Endothelial cell of umbilical vein (primary cell): ENCODE measurements at regions not wholly inside any gene's neighbourhood (a gene's known extent, or its start where the extent isn't known, plus 50 kb on each side); places are given as distances from the start of the nearest gene placed in this dataset.

ENCODE experiments used
- BruUV-seq: library from RNA; stranded (reverse); fragments of 400-500 nt; replicated peaks from 2 replicates; lab custom pipeline; 2021; lab: Mats Ljungman, UMichigan
- CTCF ChIA-PET: fragments of 300-600, 350-600 bp; sonication (Branson Sonifier 250); formaldehyde crosslinking; loops from one replicate; lab custom pipeline; 2021; ENCODE audit warnings: antibody characterized with exemption, inconsistent platforms; lab: Charles Lee
- POLR2A ChIA-PET: fragments of 300-600, 350-600 bp; sonication (Branson Sonifier 250); formaldehyde crosslinking; loops from one replicate; lab custom pipeline; 2021; ENCODE audit warnings: antibody characterized with exemption, inconsistent platforms; lab: Charles Lee
- DNase-seq: peaks from one replicate; pipeline ENCODE4 v3.0.0-alpha.2; 2011; ENCODE audit warnings: low read depth, low spot score
- FAIRE-seq: peaks from 2 replicates; lab custom pipeline; 2011; peaks lifted over from hg19 to GRCh38; lab: Jason Lieb, UNC
- H2AFZ ChIP-seq: 2 replicates; pipeline ENCODE4 v1.6.0; 2012; ENCODE audit warnings: low read depth, low read length, control low read depth, inconsistent platforms
- H3K27ac ChIP-seq: 2 replicates; pipeline ENCODE4 v1.5.1; 2011; ENCODE audit warnings: low read depth, mild to moderate bottlenecking, control low read depth, low read length, moderate library complexity; ENCODE audit not compliant: insufficient read depth
- H3K27me3 ChIP-seq, 2 experiments: 2 replicates each; pipeline versions ENCODE4 v1.6.0 to v1.6.1; 2011; ENCODE audit warnings: low read length in 2 of 2, mixed read lengths in 1 of 2; ENCODE audit not compliant: control insufficient read depth in 2 of 2, insufficient read depth in 2 of 2
- H3K36me3 ChIP-seq, 2 experiments: 2 replicates in 1 of 2; 3 replicates in 1 of 2; pipeline ENCODE4 v1.5.1; 2011; ENCODE audit warnings: low read length in 2 of 2, mild to moderate bottlenecking in 1 of 2, moderate library complexity in 1 of 2; ENCODE audit not compliant: control insufficient read depth in 2 of 2, insufficient read depth in 2 of 2; ENCODE audit errors: extremely low read depth in 1 of 2
- H3K4me1 ChIP-seq: 3 replicates; pipeline ENCODE4 v1.5.1; 2011; ENCODE audit warnings: mild to moderate bottlenecking, low read length; ENCODE audit not compliant: control insufficient read depth, insufficient read depth; ENCODE audit errors: extremely low read depth
- H3K4me2 ChIP-seq: 2 replicates; pipeline ENCODE4 v1.6.1; 2011; ENCODE audit warnings: low read length, control low read depth, mixed read lengths; ENCODE audit not compliant: insufficient read depth
- H3K4me3 ChIP-seq, 3 experiments: fragments of 200-600 bp in 1 of 3; sonication (generic), shearing (Covaris generic) in 1 of 3; replicated peaks in 1 of 3; 2 replicates each; pipeline ENCODE4 v1.5.1; 2011 to 2016; ENCODE audit warnings: control low read depth in 3 of 3, low read length in 3 of 3, mild to moderate bottlenecking in 2 of 3, inconsistent platforms in 1 of 3, low read depth in 1 of 3, moderate library complexity in 1 of 3; ENCODE audit not compliant: insufficient read depth in 1 of 3
- H3K79me2 ChIP-seq: 2 replicates; pipeline ENCODE4 v1.6.0; 2012; ENCODE audit warnings: low read length, inconsistent platforms; ENCODE audit not compliant: control insufficient read depth, insufficient read depth
- H3K9ac ChIP-seq: replicated peaks from 2 replicates; pipeline ENCODE3; 2011; ENCODE audit warnings: low read length, control low read depth; ENCODE audit not compliant: insufficient read depth; ENCODE audit errors: extremely low read depth
- H3K9me1 ChIP-seq: replicated peaks from 3 replicates; pipeline ENCODE4 v1.6.0; 2011; ENCODE audit warnings: mild to moderate bottlenecking, low read length; ENCODE audit not compliant: control insufficient read depth, insufficient read depth; ENCODE audit errors: extremely low read depth
- H3K9me3 ChIP-seq: replicated peaks from 2 replicates; pipeline ENCODE4 v1.5.1; 2012; ENCODE audit warnings: low read length, inconsistent platforms; ENCODE audit not compliant: control insufficient read depth, insufficient read depth
- H4K20me1 ChIP-seq: replicated peaks from 2 replicates; pipeline ENCODE3; 2011; ENCODE audit warnings: mild to moderate bottlenecking, low read length; ENCODE audit not compliant: control insufficient read depth, insufficient read depth; ENCODE audit errors: extremely low read depth
- EZH2 ChIP-seq: IDR thresholded peaks from 2 replicates; pipeline ENCODE4 v1.6.1; 2012; ENCODE audit warnings: borderline replicate concordance, low read depth, mild to moderate bottlenecking, moderate library complexity, low read length, inconsistent platforms; ENCODE audit not compliant: severe bottlenecking
- FOS ChIP-seq: IDR thresholded peaks from 2 replicates; pipeline ENCODE4 v1.6.1; 2011; ENCODE audit warnings: mild to moderate bottlenecking, low read length, moderate library complexity, borderline replicate concordance; ENCODE audit not compliant: insufficient read depth
- GATA2 ChIP-seq: IDR thresholded peaks from 2 replicates; pipeline ENCODE4 v1.7.0; 2011; ENCODE audit warnings: low read depth, mild to moderate bottlenecking, moderate library complexity, mixed read lengths, low read length; ENCODE audit not compliant: insufficient read length, insufficient read depth
- JUN ChIP-seq: IDR thresholded peaks from 2 replicates; pipeline ENCODE4 v1.6.1; 2011; ENCODE audit warnings: borderline replicate concordance, low read depth; ENCODE audit not compliant: insufficient read length, insufficient read depth
- MYC ChIP-seq: IDR thresholded peaks from one replicate; pipeline ENCODE4 v1.6.1; 2011; ENCODE audit warnings: mild to moderate bottlenecking, low read depth, low read length
- POLR2A ChIP-seq: IDR thresholded peaks from 2 replicates; pipeline ENCODE4 v1.6.1; 2012; ENCODE audit warnings: low read depth, mild to moderate bottlenecking, control low read depth, low read length
- POLR2AphosphoS5 ChIP-seq: IDR thresholded peaks from 2 replicates; pipeline ENCODE4 v1.6.1; 2012; ENCODE audit warnings: low read depth, mild to moderate bottlenecking, control low read depth, low read length, moderate library complexity; ENCODE audit not compliant: insufficient read depth
- dilution Hi-C: fragments of 300-500 bp; cut with MboI; formaldehyde crosslinking; loops from one replicate; pipeline ENCODE4 v1.15.0; 2019; ENCODE audit warnings: low sequenced_read_pairs; ENCODE audit not compliant: extremely low pct_ligation_motif_present
- intact Hi-C: fragments of 100-400 bp; cut with micrococcal nuclease; formaldehyde crosslinking; loops from one replicate; pipeline ENCODE4 v1.10.0; 2022
- TF ChIP-seq, protein P1 (sequence below), 2 donors: IDR thresholded peaks; 1 replicate in 1 of 2; 2 replicates in 1 of 2; pipeline ENCODE4 v1.5.1; 2011; ENCODE audit warnings: low read length in 2 of 2, mild to moderate bottlenecking in 2 of 2, moderate library complexity in 2 of 2, control low read depth in 1 of 2, inconsistent platforms in 1 of 2, low read depth in 1 of 2; ENCODE audit not compliant: insufficient read depth in 1 of 2; ENCODE audit errors: extremely low read depth in 1 of 2
- TF ChIP-seq, protein P2 (sequence below): IDR thresholded peaks from 2 replicates; pipeline ENCODE4 v1.6.1; 2011; ENCODE audit not compliant: insufficient read depth, insufficient read length

DNA sequence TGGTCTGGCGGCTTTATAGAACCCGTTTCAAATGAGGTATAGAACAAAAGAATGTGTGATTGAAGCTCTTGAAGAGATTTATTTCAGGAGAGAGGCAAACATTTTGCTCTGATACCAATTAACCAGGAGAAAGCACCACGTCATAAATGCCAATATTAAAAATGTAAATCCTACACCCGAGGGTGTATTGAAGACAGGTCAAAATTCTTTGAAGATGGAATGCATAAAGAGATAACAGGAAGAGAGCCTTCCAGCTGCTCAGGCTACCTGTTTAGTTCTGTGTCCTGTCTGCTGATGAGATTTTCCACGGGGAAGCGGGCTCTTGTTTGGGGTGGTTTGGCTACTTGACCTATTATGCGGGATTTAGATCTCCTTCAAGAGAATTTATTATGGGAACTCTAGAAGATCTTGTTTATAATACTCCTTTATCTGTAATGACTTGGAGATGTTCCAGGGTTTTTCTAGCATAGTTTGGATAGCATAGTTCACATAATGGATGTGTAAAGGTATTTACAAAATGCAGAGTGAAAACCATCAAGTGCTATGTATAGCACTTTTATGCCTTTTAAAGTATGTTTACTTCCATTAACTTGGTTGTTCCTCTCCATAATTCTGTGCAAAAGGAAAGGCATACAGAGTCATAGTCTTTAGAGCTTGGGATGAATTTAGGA lies 204.5 kb upstream of the SPRED2 start:
- no peaks in the 10 kb centered on the region for H3K4me1 ChIP-seq
- no peak overlapping the region for H3K9ac ChIP-seq
- no peak overlapping the region for H3K27ac ChIP-seq
- H3K4me3 ChIP-seq = no peak overlapping the region
- no TSS peak for BruUV-seq
- H3K79me2 ChIP-seq = no peaks in the 10 kb centered on the region
- intact Hi-C loops (no loop called here), dilution Hi-C loops (no loop called here)
- H4K20me1 ChIP-seq = no peaks in the 10 kb centered on the region
- H3K9me1 ChIP-seq = no peaks in the 10 kb centered on the region
- FAIRE-seq (no peak), DNase-seq (no peak)
- peaks cover 14 to 15% of the 10 kb centered on the region in 2 experiments for H3K27me3 ChIP-seq
- CTCF ChIA-PET = no interaction called here
- H3K9me3 ChIP-seq = no peaks in the 10 kb centered on the region
- TF ChIP-seq EZH2 (no peak), MYC (no peak), POLR2A (no peak), JUN (no peak), FOS (no peak), POLR2AphosphoS5 (no peak), GATA2 (no peak)
- TF ChIP-seq, protein P1, sequence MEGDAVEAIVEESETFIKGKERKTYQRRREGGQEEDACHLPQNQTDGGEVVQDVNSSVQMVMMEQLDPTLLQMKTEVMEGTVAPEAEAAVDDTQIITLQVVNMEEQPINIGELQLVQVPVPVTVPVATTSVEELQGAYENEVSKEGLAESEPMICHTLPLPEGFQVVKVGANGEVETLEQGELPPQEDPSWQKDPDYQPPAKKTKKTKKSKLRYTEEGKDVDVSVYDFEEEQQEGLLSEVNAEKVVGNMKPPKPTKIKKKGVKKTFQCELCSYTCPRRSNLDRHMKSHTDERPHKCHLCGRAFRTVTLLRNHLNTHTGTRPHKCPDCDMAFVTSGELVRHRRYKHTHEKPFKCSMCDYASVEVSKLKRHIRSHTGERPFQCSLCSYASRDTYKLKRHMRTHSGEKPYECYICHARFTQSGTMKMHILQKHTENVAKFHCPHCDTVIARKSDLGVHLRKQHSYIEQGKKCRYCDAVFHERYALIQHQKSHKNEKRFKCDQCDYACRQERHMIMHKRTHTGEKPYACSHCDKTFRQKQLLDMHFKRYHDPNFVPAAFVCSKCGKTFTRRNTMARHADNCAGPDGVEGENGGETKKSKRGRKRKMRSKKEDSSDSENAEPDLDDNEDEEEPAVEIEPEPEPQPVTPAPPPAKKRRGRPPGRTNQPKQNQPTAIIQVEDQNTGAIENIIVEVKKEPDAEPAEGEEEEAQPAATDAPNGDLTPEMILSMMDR (IDR thresholded peaks at IDR 0.05; ENCODE audit: extremely low read depth in 1 of 2, insufficient read depth in 1 of 2, low read depth in 1 of 2, low read length in 2 of 2) = no peak
- TF ChIP-seq, protein P2, sequence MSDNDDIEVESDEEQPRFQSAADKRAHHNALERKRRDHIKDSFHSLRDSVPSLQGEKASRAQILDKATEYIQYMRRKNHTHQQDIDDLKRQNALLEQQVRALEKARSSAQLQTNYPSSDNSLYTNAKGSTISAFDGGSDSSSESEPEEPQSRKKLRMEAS = no peak
- H3K4me2 ChIP-seq = no peak overlapping the region
- H2AFZ ChIP-seq = no peak overlapping the region
- POLR2A ChIA-PET = no interaction called here
- no peaks in the 10 kb centered on the region for H3K36me3 ChIP-seq
